Spleen (tissue), 11 donors: ENCODE measurements at regions not wholly inside any gene's neighbourhood (a gene's known extent, or its start where the extent isn't known, plus 50 kb on each side); places are given as distances from the start of the nearest gene placed in this dataset.

ENCODE experiments used
- DNase-seq: peaks from one replicate; pipeline ENCODE4 v3.0.0-alpha.2; 2020
- H3K27ac ChIP-seq, 8 donors: fragments of 200-600 bp; sonication (generic) in 7 of 8; 1 replicate in 4 of 8; 2 replicates in 4 of 8; pipeline versions ENCODE4 v1.5.0 to v1.8.0; 2016 to 2021; ENCODE audit warnings: inconsistent platforms in 4 of 8, mild to moderate bottlenecking in 4 of 8, moderate library complexity in 1 of 8
- H3K27me3 ChIP-seq, 7 donors: fragments of 200-600 bp; sonication (generic) in 6 of 7; replicated peaks in 1 of 7; 1 replicate in 4 of 7; 2 replicates in 3 of 7; pipeline versions ENCODE4 v1.5.0 to v1.8.0; 2016 to 2021; ENCODE audit warnings: inconsistent platforms in 3 of 7, mild to moderate bottlenecking in 1 of 7
- H3K36me3 ChIP-seq, 6 donors: fragments of 200-600 bp; sonication (generic) in 5 of 6; 1 replicate in 4 of 6; 2 replicates in 2 of 6; pipeline versions ENCODE4 v1.5.0 to v1.8.0; 2016 to 2021; ENCODE audit warnings: inconsistent platforms in 2 of 6
- H3K4me1 ChIP-seq, 6 donors: fragments of 200-600 bp; sonication (generic) in 5 of 6; 1 replicate in 3 of 6; 2 replicates in 3 of 6; pipeline versions ENCODE4 v1.5.0 to v1.8.0; 2016 to 2021; ENCODE audit warnings: inconsistent platforms in 3 of 6
- H3K4me3 ChIP-seq, 8 donors: fragments of 200-600 bp; sonication (generic) in 7 of 8; 1 replicate in 4 of 8; 2 replicates in 4 of 8; pipeline versions ENCODE4 v1.5.0 to v1.8.0; 2016 to 2021; ENCODE audit warnings: inconsistent platforms in 4 of 8, mild to moderate bottlenecking in 4 of 8, moderate library complexity in 2 of 8
- H3K9me3 ChIP-seq, 8 donors: fragments of 200-600 bp; sonication (generic) in 7 of 8; 1 replicate in 4 of 8; 2 replicates in 4 of 8; pipeline versions ENCODE4 v1.5.0 to v1.8.0; 2016 to 2021; ENCODE audit warnings: inconsistent platforms in 4 of 8
- CTCF ChIP-seq, 11 experiments: fragments of 200-600 bp in 7 of 11; fragments of 450-650 bp in 4 of 11; sonication (generic) in 4 of 11; IDR thresholded peaks in 8 of 11; conservative IDR thresholded peaks in 3 of 11; 1 replicate in 7 of 11; 2 replicates in 4 of 11; pipeline versions ENCODE4 v1.4.0 to v1.8.0; 2016 to 2021; ENCODE audit warnings: antibody characterized with exemption in 11 of 11, inconsistent platforms in 4 of 11, mild to moderate bottlenecking in 1 of 11
- POLR2A ChIP-seq, 3 donors: fragments of 450-650 bp; IDR thresholded peaks; one replicate each; pipeline ENCODE4 v1.5.1; 2017; ENCODE audit warnings: antibody characterized with exemption in 3 of 3, mild to moderate bottlenecking in 1 of 3
- POLR2AphosphoS5 ChIP-seq, 3 donors: sonication (generic); formaldehyde crosslinking; IDR thresholded peaks; one replicate each; pipeline ENCODE4 v1.5.1; 2017; ENCODE audit warnings: antibody characterized with exemption in 3 of 3
- WGBS, 5 donors: extraction: QIAGEN DNeasy Blood & Tissue Kit in 3 of 5; methylation state at CpG; one replicate each; pipeline versions ENCODE4 v1.1.5 to v1.1.7; 2013 to 2018; 5-methylcytosine and 5-hydroxymethylcytosine counted together
- intact Hi-C: fragments of 100-400 bp; cut with DNase I; formaldehyde crosslinking; loops from one replicate; pipeline ENCODE4 v1.15.0; 2023; ENCODE audit warnings: low total_unique reads
- donor health status: healthy with polysubstance abuse.
- donor health status: DM: no; HTN: no; CAD: no; lungs with moderate emphysema.
- donor health status: DM: no; HTN: no; CAD: no.
- donor health status: Bipolar disorder and iron deficiency.
- donor health status: healthy.
- donor health status: DM: no; HTN: no; CAD: no.
- donor health status: DM: yes; HTN: yes; CAD: no.

- intact Hi-C loops = no loop called here
- H3K4me1 ChIP-seq = no peaks in the 10 kb centered on the region
- no peak overlapping the region for H3K4me3 ChIP-seq
- H3K27me3 ChIP-seq = no peaks in the 10 kb centered on the region
- H3K36me3 ChIP-seq = no peaks in the 10 kb centered on the region
- 81 to 92% (median 86%) methylated on average over 6 of the region's 6 CpGs for WGBS, 5 donors
- TF ChIP-seq POLR2A (IDR thresholded peaks at IDR 0.05) = no peak
- TF ChIP-seq CTCF (IDR thresholded peaks at IDR 0.05 in 8 of 11, conservative IDR thresholded peaks at IDR 0.05 in 3 of 11) = no peak
- no peak for TF ChIP-seq POLR2AphosphoS5 (IDR thresholded peaks at IDR 0.05)
- no peak overlapping the region for H3K27ac ChIP-seq
- no peak for DNase-seq
- H3K9me3 ChIP-seq = peaks cover 0 to 6% (median 0%) of the 10 kb centered on the region in 8 donors
Measured at GRCh38 chr6:8322659-8323058, 112.7 kb downstream of the SLC35B3 start.

DNA sequence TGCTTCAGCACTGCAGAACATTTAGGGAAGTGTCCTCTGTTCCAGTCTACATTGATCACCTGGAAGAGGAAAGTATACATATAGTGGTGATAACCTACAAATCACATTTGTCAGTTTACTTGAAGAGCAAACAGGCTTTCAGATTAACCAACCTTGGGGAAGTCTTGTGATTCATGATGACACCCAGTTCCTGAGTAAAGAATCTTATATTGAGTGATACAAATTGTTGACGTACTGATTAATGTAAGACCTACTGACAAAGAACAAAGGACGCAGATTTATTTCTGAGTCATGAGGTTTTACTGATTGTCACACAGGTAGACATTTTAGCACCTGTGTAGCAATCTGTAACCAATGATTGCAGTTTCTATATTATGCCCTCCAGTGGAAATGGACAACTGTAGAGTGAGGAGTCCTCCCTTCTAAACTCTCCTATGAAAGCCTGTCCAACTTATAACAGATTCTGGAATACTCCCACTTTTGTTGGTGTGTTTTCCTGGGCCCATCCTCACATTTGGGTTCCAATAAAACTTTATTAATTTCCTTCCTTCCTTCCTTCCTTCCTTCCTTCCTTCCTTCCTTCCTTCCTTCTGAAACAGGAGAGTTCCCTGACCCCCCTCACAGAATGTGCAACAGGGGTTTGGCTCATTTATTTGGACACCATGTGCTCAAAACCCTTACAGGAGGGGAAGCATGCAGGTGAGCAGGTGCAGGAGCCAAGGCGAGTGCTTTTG, 113.5 kb downstream of the SLC35B3 start:
- 83 to 95% (median 87%) methylated on average over 3 of the region's 3 CpGs for WGBS, 5 donors
- H3K27ac ChIP-seq = no peak overlapping the region
- intact Hi-C loops = no loop called here
- no peak for TF ChIP-seq CTCF (IDR thresholded peaks at IDR 0.05 in 8 of 11, conservative IDR thresholded peaks at IDR 0.05 in 3 of 11)
- TF ChIP-seq POLR2A (IDR thresholded peaks at IDR 0.05) = no peak
- TF ChIP-seq POLR2AphosphoS5 (IDR thresholded peaks at IDR 0.05) = no peak
- H3K4me1 ChIP-seq = no peaks in the 10 kb centered on the region
- H3K36me3 ChIP-seq = no peaks in the 10 kb centered on the region
- no peaks in the 10 kb centered on the region for H3K27me3 ChIP-seq
- no peak for DNase-seq
- H3K9me3 ChIP-seq = peaks cover 0 to 6% (median 0%) of the 10 kb centered on the region in 8 donors
- H3K4me3 ChIP-seq = no peak overlapping the region

DNA sequence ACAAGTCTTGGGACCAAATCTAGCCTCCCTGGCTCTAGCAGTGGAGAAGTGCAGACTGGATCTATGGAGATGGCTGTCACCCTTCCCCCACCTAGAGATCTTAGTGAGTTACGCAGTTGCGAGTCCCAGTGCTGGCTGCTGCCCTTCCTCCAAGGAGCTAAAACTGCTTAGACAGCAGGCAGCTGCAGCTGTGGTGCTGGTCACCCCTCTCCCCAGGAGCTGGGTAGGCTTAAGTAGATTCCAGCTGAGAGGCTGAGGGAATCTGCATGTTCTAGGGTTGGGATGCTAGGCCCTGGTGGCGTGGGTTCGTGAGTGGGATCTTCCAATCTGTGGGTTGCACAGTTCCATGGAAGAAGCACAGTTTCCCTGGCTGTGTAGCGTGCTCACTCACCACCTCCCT, 120.2 kb downstream of the SLC35B3 start:
- Histone ChIP-seq H3K9me3 (peaks cover 0 to 15% (median 3%) of the 10 kb centered on the region in 8 donors), H3K27ac (no peak overlapping the region), H3K4me1 (no peaks in the 10 kb centered on the region), H3K36me3 (no peaks in the 10 kb centered on the region), H3K27me3 (no peaks in the 10 kb centered on the region), H3K4me3 (no peak overlapping the region)
- TF ChIP-seq CTCF (IDR thresholded peaks at IDR 0.05 in 8 of 11, conservative IDR thresholded peaks at IDR 0.05 in 3 of 11) (no peak), POLR2AphosphoS5 (IDR thresholded peaks at IDR 0.05) (no peak), POLR2A (IDR thresholded peaks at IDR 0.05) (no peak)
- no peak for DNase-seq
- intact Hi-C loops = no loop called here
- WGBS, 5 donors = 80 to 100% (median 88%) methylated on average over 2 to 5 of the region's 5 CpGs

DNA sequence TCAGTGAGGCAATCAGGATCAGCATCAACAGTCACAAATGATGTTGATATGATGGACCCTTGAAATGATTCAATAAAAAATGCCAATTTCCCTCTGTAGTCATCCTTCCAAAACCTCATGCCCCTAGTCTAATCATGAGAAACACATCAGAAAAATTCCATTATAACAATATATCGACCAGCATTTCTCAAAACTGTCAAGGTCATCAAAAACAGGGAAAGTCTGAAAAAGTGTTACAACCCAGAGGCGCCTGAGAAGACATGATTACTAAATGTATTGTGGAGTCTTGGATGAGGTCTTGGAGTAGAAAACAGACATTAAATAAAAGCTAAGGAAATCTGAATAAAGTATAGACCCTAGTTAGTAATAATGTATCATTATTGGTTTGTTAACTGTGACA, 133.8 kb downstream of the SLC35B3 start:
- Histone ChIP-seq H3K4me3 (no peak overlapping the region), H3K27ac (no peak overlapping the region), H3K4me1 (no peaks in the 10 kb centered on the region), H3K27me3 (no peaks in the 10 kb centered on the region), H3K9me3 (no peaks in the 10 kb centered on the region), H3K36me3 (no peaks in the 10 kb centered on the region)
- DNase-seq = no peak
- no peak for TF ChIP-seq CTCF (IDR thresholded peaks at IDR 0.05 in 8 of 11, conservative IDR thresholded peaks at IDR 0.05 in 3 of 11)
- TF ChIP-seq POLR2A (IDR thresholded peaks at IDR 0.05) = no peak
- no peak for TF ChIP-seq POLR2AphosphoS5 (IDR thresholded peaks at IDR 0.05)
- WGBS, 5 donors = 71 to 81% (median 76%) methylated on average over 2 of the region's 2 CpGs
- intact Hi-C loops = no loop called here
